ENCODE measurements at regions not wholly inside any gene's neighbourhood (a gene's known extent, or its start where the extent isn't known, plus 50 kb on each side); places are given as distances from the start of the nearest gene placed in this dataset.

DNA sequence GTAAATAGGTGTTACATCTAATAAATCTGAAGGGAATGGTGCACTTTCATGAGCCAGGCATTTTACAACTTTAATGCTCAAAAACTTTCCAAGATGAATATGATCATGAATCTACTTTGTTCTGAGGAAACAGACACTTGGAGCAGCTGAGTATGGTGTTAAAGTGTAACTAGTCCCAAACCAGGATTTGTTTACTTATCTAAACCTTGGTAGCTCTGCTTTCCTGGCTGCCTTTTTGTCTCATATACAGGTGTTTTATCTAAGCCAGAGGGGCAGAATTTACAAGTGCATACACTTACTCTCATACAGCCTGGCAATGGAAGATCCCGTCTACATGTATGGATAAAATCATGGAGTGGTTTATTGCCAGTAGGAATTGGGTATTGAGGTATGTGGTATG is 171.5 kb downstream of the FAT3 start (continued):
- TF ChIP-seq ZBTB33 (IDR thresholded peaks at IDR 0.05; ENCODE audit: borderline replicate concordance, low read depth): no peak
- no peak for TF ChIP-seq RCOR1 (IDR thresholded peaks at IDR 0.05; ENCODE audit: low read length)

DNA sequence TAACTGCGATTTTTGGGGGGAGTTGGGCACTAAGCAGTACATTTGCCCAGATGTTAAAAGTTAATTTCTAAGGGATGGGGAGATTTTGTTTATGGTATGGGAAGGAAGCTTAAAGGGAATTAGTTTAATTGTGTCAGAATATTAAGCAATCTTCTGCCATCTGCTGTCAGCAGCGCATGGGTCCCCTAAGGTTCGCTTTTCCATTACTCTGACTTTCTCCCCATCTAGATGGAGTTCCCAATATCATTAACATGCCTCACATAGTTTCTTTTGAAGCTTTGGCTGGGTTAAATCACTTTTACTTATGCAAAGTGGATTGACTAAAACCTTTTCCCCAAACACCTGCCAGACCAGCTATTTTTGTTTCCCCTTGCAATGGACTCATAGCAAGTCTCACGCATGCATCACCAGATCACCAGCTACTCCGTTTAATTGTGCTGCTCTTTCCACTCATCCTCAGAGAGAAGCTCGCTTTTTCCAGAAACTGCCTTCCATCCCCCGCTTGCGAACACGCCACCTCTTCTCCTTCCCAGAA is 172.7 kb downstream of the FAT3 start:
- Histone ChIP-seq H3K27ac (ENCODE audit: low read depth in 2 of 2, low read length in 1 of 2) (no peak overlapping the region), H3F3A (replicated peaks; ENCODE audit: insufficient read depth) (no peaks in the 10 kb centered on the region), H3K27me3 (ENCODE audit: insufficient read depth) (no peaks in the 10 kb centered on the region), H3K79me2 (ENCODE audit: insufficient read depth) (no peaks in the 10 kb centered on the region), H3K4me2 (no peak overlapping the region), H3K9me3 (no peaks in the 10 kb centered on the region), H3K4me3 (ENCODE audit: low read depth in 2 of 2, low read length in 1 of 2) (no peak overlapping the region), H2AFZ (ENCODE audit: low read depth) (no peak overlapping the region), H3K9ac (no peak overlapping the region), H3K9me2 (no peaks in the 10 kb centered on the region), H3K4me1 (ENCODE audit: control insufficient read depth in 1 of 2, insufficient read depth in 2 of 2, low read depth in 1 of 2, low read length in 1 of 2) (peaks cover 0 to 3% of the 10 kb centered on the region in 2 experiments; a peak in 1 of 4 replicates), H3K36me3 (replicated peaks in 1 of 2; ENCODE audit: control insufficient read depth in 1 of 2, insufficient read depth in 2 of 2, low read length in 1 of 2) (peaks cover 0 to 4% of the 10 kb centered on the region in 2 experiments), H4K20me1 (ENCODE audit: insufficient read depth) (no peaks in the 10 kb centered on the region)
- 88% methylated on average over 9 of the region's 9 CpGs for WGBS (ENCODE audit: low lambda C conversion rate)
- DNase-seq: no peak
- ChIA-PET CTCF (interaction anchor here (0.6 to 0.8 kb wide), 4 partner anchors 9 to 881 kb away, joined by 3 read pairs; no protein-coding TSS in a partner anchor), POLR2A (no interaction called here)
- TF ChIP-seq RAD21 (IDR thresholded peaks at IDR 0.05; ENCODE audit: low read length) (peak; percentile 39), USF2 (IDR thresholded peaks at IDR 0.05; ENCODE audit: borderline replicate concordance, low read depth, low read length) (no peak), NFIC (IDR thresholded peaks at IDR 0.05; ENCODE audit: borderline replicate concordance) (no peak), SMC3 (IDR thresholded peaks at IDR 0.05; ENCODE audit: low read depth, low read length) (0 out of 2 replicates have a peak, but pooled peaks have one; percentile 10), FOXM1 (IDR thresholded peaks at IDR 0.05; ENCODE audit: low read depth) (no peak)

DNA sequence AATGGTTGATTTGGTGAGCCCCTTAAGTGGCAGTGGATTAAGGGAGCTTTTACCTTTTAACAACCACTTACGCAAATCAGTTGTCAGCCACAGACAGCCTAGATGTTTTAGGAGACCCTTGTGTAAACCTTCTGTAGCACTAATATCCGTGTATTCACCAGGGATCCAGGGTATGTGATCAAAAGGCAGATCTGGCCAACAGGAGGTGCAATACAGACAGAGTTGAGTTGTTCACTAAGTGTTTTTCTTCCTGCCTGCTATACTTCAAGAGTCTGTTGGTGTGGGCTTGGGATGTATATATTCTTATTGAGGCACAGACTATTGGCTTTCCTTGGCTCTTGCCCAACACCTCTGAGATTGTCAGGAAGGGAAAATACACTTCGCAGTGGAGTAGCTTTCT is 175.1 kb downstream of the FAT3 start:
- ChIA-PET CTCF (interaction anchor here (0.7 to 1.1 kb wide), 3 partner anchors 10 to 134 kb away, joined by 3 to 4 read pairs (median 3); no protein-coding TSS in a partner anchor), POLR2A (no interaction called here)
- Histone ChIP-seq H3K79me2 (ENCODE audit: insufficient read depth) (no peaks in the 10 kb centered on the region), H3F3A (replicated peaks; ENCODE audit: insufficient read depth) (no peaks in the 10 kb centered on the region), H3K4me1 (ENCODE audit: control insufficient read depth in 1 of 2, insufficient read depth in 2 of 2, low read depth in 1 of 2, low read length in 1 of 2) (no peaks in the 10 kb centered on the region), H3K27me3 (ENCODE audit: insufficient read depth) (no peaks in the 10 kb centered on the region), H3K36me3 (replicated peaks in 1 of 2; ENCODE audit: control insufficient read depth in 1 of 2, insufficient read depth in 2 of 2, low read length in 1 of 2) (peaks cover 0 to 4% of the 10 kb centered on the region in 2 experiments), H3K9me3 (no peaks in the 10 kb centered on the region), H2AFZ (ENCODE audit: low read depth) (no peak overlapping the region), H3K27ac (ENCODE audit: low read depth in 2 of 2, low read length in 1 of 2) (no peak overlapping the region), H3K4me2 (no peak overlapping the region), H3K4me3 (ENCODE audit: low read depth in 2 of 2, low read length in 1 of 2) (no peak overlapping the region), H3K9me2 (no peaks in the 10 kb centered on the region), H4K20me1 (ENCODE audit: insufficient read depth) (no peaks in the 10 kb centered on the region), H3K9ac (no peak overlapping the region)
- TF ChIP-seq RFX5 (IDR thresholded peaks at IDR 0.05; ENCODE audit: low read length) (no peak), RAD21 (IDR thresholded peaks at IDR 0.05; ENCODE audit: low read length) (peak; percentile 18; the same call in 1 of the 2 replicates)
- TF ChIP-seq, protein P1, sequence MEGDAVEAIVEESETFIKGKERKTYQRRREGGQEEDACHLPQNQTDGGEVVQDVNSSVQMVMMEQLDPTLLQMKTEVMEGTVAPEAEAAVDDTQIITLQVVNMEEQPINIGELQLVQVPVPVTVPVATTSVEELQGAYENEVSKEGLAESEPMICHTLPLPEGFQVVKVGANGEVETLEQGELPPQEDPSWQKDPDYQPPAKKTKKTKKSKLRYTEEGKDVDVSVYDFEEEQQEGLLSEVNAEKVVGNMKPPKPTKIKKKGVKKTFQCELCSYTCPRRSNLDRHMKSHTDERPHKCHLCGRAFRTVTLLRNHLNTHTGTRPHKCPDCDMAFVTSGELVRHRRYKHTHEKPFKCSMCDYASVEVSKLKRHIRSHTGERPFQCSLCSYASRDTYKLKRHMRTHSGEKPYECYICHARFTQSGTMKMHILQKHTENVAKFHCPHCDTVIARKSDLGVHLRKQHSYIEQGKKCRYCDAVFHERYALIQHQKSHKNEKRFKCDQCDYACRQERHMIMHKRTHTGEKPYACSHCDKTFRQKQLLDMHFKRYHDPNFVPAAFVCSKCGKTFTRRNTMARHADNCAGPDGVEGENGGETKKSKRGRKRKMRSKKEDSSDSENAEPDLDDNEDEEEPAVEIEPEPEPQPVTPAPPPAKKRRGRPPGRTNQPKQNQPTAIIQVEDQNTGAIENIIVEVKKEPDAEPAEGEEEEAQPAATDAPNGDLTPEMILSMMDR (IDR thresholded peaks at IDR 0.05): peak; percentile 31
- no peak for DNase-seq
- WGBS (ENCODE audit: low lambda C conversion rate): 83% methylated on average over 3 of the region's 3 CpGs

Measured in SK-N-SH (cell line).